GM12878 (cell line): ENCODE measurements at regions not wholly inside any gene's neighbourhood (a gene's known extent, or its start where the extent isn't known, plus 50 kb on each side); places are given as distances from the start of the nearest gene placed in this dataset.

Source experiments
- ATAC-seq: fragments of 200-7000 bp; cut with Tn5 transposase; 3 replicates; pipeline ENCODE4 v1.9.1; 2020; ENCODE audit warnings: mild to moderate bottlenecking, moderate library complexity
- BruUV-seq: library from RNA; stranded (reverse); fragments of 400-500 nt; replicated peaks from 2 replicates; lab custom pipeline; 2021; lab: Mats Ljungman, UMichigan
- CTCF ChIA-PET: fragments of 300-600 bp; sonication (Branson Sonifier 250); formaldehyde crosslinking; extraction: SDS; loops from one replicate; lab custom pipeline; 2021; ENCODE audit warnings: inconsistent platforms; lab: Yijun Ruan, JAX
- POLR2A ChIA-PET: fragments of 350-600 bp; formaldehyde crosslinking; extraction: SDS; loops from one replicate; lab custom pipeline; 2021; ENCODE audit warnings: inconsistent platforms; lab: Charles Lee
- RAD21 ChIA-PET: fragments of 300-600 bp; sonication (Branson Sonifier 250); formaldehyde crosslinking; loops from one replicate; lab custom pipeline; 2023; ENCODE audit warnings: antibody characterized with exemption; ENCODE audit not compliant: unreplicated experiment; lab: Charles Lee
- SMC1A ChIA-PET: fragments of 300-600 bp; sonication (Branson Sonifier 250); formaldehyde crosslinking; loops from one replicate; lab custom pipeline; 2023; ENCODE audit not compliant: unreplicated experiment, uncharacterized antibody; lab: Charles Lee
- DNase-seq: peaks from one replicate; pipeline ENCODE4 v3.0.0-alpha.2; 2011; ENCODE audit warnings: low read depth, low spot score
- FAIRE-seq: peaks from 3 replicates; lab custom pipeline; 2011; peaks lifted over from hg19 to GRCh38; lab: Jason Lieb, UNC
- H2AFZ ChIP-seq: 2 replicates; pipeline ENCODE4 v1.6.0; 2011; ENCODE audit warnings: low read depth, low read length, control low read depth; ENCODE audit not compliant: control insufficient read depth
- H3K27ac ChIP-seq: 2 replicates; pipeline ENCODE4 v1.5.1; 2011; ENCODE audit warnings: control low read depth; ENCODE audit not compliant: control insufficient read depth, insufficient read depth
- H3K27me3 ChIP-seq, 2 experiments: replicated peaks in 1 of 2; 2 replicates each; pipeline versions ENCODE4 v1.6.0 to v1.6.1; 2011; ENCODE audit warnings: low read length in 1 of 2; ENCODE audit not compliant: control insufficient read depth in 2 of 2, insufficient read depth in 2 of 2
- H3K36me3 ChIP-seq, 2 experiments: 2 replicates each; pipeline ENCODE4 v1.5.1; 2011; ENCODE audit warnings: low read length in 1 of 2; ENCODE audit not compliant: control insufficient read depth in 2 of 2, insufficient read depth in 2 of 2
- H3K4me1 ChIP-seq: 2 replicates; pipeline ENCODE4 v1.6.1; 2011; ENCODE audit warnings: mild to moderate bottlenecking, low read length, moderate library complexity, mixed read lengths; ENCODE audit not compliant: control insufficient read depth, insufficient read depth
- H3K4me2 ChIP-seq: 2 replicates; pipeline ENCODE4 v1.6.0; 2011; ENCODE audit warnings: control low read depth; ENCODE audit not compliant: control insufficient read depth, insufficient read depth
- H3K4me3 ChIP-seq: fragments of 200-600 bp; sonication (generic); 2 replicates; pipeline ENCODE4 v1.5.1; 2016
- H3K79me2 ChIP-seq: 2 replicates; pipeline ENCODE4 v1.6.0; 2011; ENCODE audit warnings: low read length; ENCODE audit not compliant: control insufficient read depth, insufficient read depth
- H3K9ac ChIP-seq: 2 replicates; pipeline ENCODE4 v1.8.0; 2011; ENCODE audit warnings: low read length, control low read depth, mixed read lengths; ENCODE audit not compliant: control insufficient read depth, insufficient read depth
- H3K9me3 ChIP-seq: replicated peaks from 3 replicates; pipeline ENCODE4 v1.5.1; 2011; ENCODE audit warnings: mild to moderate bottlenecking, low read length; ENCODE audit not compliant: control insufficient read depth, insufficient read depth
- H4K20me1 ChIP-seq: 2 replicates; pipeline ENCODE4 v1.6.0; 2011; ENCODE audit not compliant: control insufficient read depth, insufficient read depth
- CBFB ChIP-seq: IDR thresholded peaks from 2 replicates; pipeline ENCODE4 v1.6.1; 2016; ENCODE audit warnings: antibody characterized with exemption, low read depth
- E2F8 ChIP-seq: fragments of 450-650 bp; IDR thresholded peaks from 2 replicates; pipeline ENCODE4 v1.6.1; 2018; ENCODE audit warnings: mild to moderate bottlenecking, low read depth, moderate library complexity; ENCODE audit not compliant: partially characterized antibody
- FOS ChIP-seq: IDR thresholded peaks from 3 replicates; pipeline ENCODE4 v1.6.1; 2011; ENCODE audit warnings: borderline replicate concordance; ENCODE audit not compliant: insufficient read length; ENCODE audit errors: extremely low read depth
- FOXM1 ChIP-seq: IDR thresholded peaks from 2 replicates; pipeline ENCODE4 v1.6.1; 2012; ENCODE audit warnings: low read depth, mild to moderate bottlenecking, inconsistent platforms, low read length, moderate library complexity
- HCFC1 ChIP-seq: fragments of 150-350 bp; IDR thresholded peaks from 2 replicates; pipeline ENCODE4 v1.6.1; 2014; ENCODE audit warnings: low read length
- KAT2A ChIP-seq: conservative IDR thresholded peaks from 2 replicates; pipeline ENCODE4 v1.6.1; 2011; ENCODE audit warnings: low read depth, low read length; ENCODE audit not compliant: control insufficient read depth
- MAX ChIP-seq: IDR thresholded peaks from 2 replicates; pipeline ENCODE4 v1.6.1; 2012; ENCODE audit warnings: low read depth, low read length, improper control_type of control experiment
- SIN3A ChIP-seq: IDR thresholded peaks from 2 replicates; pipeline ENCODE4 v1.6.1; 2012; ENCODE audit warnings: low read depth, low read length, improper control_type of control experiment
- SMC3 ChIP-seq: IDR thresholded peaks from 2 replicates; pipeline ENCODE4 v1.6.1; 2011; ENCODE audit warnings: low read length, improper control_type of control experiment, borderline replicate concordance
- SP1 ChIP-seq: IDR thresholded peaks from one replicate; pipeline ENCODE4 v1.6.1; 2011; ENCODE audit warnings: low read depth, low read length
- SRF ChIP-seq, 2 experiments: IDR thresholded peaks; 2 replicates each; pipeline ENCODE4 v1.6.1; 2011; ENCODE audit warnings: low read depth in 2 of 2, low read length in 2 of 2, mild to moderate bottlenecking in 1 of 2, moderate library complexity in 1 of 2
- STAT1 ChIP-seq: fragments of 450-650 bp; conservative IDR thresholded peaks from 2 replicates; pipeline ENCODE4 v1.6.1; 2014; ENCODE audit warnings: antibody characterized with exemption, mild to moderate bottlenecking
- TBL1XR1 ChIP-seq: IDR thresholded peaks from 2 replicates; pipeline ENCODE4 v1.6.1; 2012; ENCODE audit warnings: low read depth, low read length, improper control_type of control experiment
- TCF12 ChIP-seq: IDR thresholded peaks from 2 replicates; pipeline ENCODE4 v1.6.1; 2011; ENCODE audit warnings: low read depth, mild to moderate bottlenecking, low read length
- ZNF384 ChIP-seq: IDR thresholded peaks from 2 replicates; pipeline ENCODE4 v1.6.1; 2012; ENCODE audit warnings: low read depth, mild to moderate bottlenecking, low read length, improper control_type of control experiment, borderline replicate concordance
- WGBS: methylation state at CpG from one replicate; pipeline ENCODE4 v1.1.6; 2016; ENCODE audit warnings: low lambda C conversion rate; ENCODE audit not compliant: insufficient replicate concordance, insufficient coverage; ENCODE audit errors: missing lambda C conversion rate; 5-methylcytosine and 5-hydroxymethylcytosine counted together
- in situ Hi-C: fragments of 300-500 bp; cut with MboI; formaldehyde crosslinking; loops from 9 replicates; pipeline ENCODE4 v1.14.3; 2018; ENCODE audit warnings: mixed read lengths
- intact Hi-C: fragments of 100-400 bp; cut with micrococcal nuclease; formaldehyde crosslinking; loops from one replicate; pipeline ENCODE4 v1.14.2; 2022; ENCODE audit not compliant: unreplicated experiment

GRCh38 chr4:35879479-35879878 is 364.8 kb downstream of the ARAP2 start:
- SMC1A ChIA-PET, result interaction anchor here (0.6 to 1.8 kb wide), 5 partner anchors 9 to 141 kb away, joined by 3 to 7 read pairs (median 3); no protein-coding TSS in a partner anchor
- CTCF ChIA-PET, result interaction anchor here (0.8 to 1.3 kb wide), 2 partner anchors 9 to 42 kb away, joined by 3 to 4 read pairs; no protein-coding TSS in a partner anchor
- RAD21 ChIA-PET, result interaction anchor here (1.1 kb wide), 1 partner anchor 9 kb away, joined by 3 read pairs; no protein-coding TSS in a partner anchor
- ATAC-seq (no peak), FAIRE-seq (no peak), DNase-seq (no peak)
- Histone ChIP-seq H3K27ac (no peak overlapping the region), H3K4me3 (no peak overlapping the region), H3K9ac (no peak overlapping the region), H2AFZ (no peak overlapping the region), H3K36me3 (no peaks in the 10 kb centered on the region), H3K4me2 (no peak overlapping the region), H3K9me3 (no peaks in the 10 kb centered on the region), H3K4me1 (no peaks in the 10 kb centered on the region), H3K79me2 (no peaks in the 10 kb centered on the region), H4K20me1 (no peaks in the 10 kb centered on the region), H3K27me3 (no peaks in the 10 kb centered on the region)
- POLR2A ChIA-PET, result interaction anchor here (0.6 kb wide), 1 partner anchor 1356 kb away, joined by 3 read pairs; no protein-coding TSS in a partner anchor
- TF ChIP-seq FOS, result no peak
- no peak for TF ChIP-seq TBL1XR1
- TF ChIP-seq FOXM1, result no peak
- no peak for TF ChIP-seq KAT2A
- TF ChIP-seq SP1, result no peak
- TF ChIP-seq E2F8, result no peak
- no peak for TF ChIP-seq STAT1
- no peak for TF ChIP-seq MAX
- no peak for TF ChIP-seq TCF12
- no peak for TF ChIP-seq HCFC1
- no peak for TF ChIP-seq SRF (IDR thresholded peaks at IDR 0.05; ENCODE audit: low read depth in 2 of 2, low read length in 2 of 2)
- no peak for TF ChIP-seq CBFB
- TF ChIP-seq ZNF384, result no peak
- no peak for TF ChIP-seq SIN3A
- no peak for TF ChIP-seq SMC3
- BruUV-seq, result no TSS peak
- in situ Hi-C loops (no loop called here), intact Hi-C loops (no loop called here)
- 32% methylated on average over 6 of the region's 6 CpGs for WGBS
